ENCODE measurements at regions not wholly inside any gene's neighbourhood (a gene's known extent, or its start where the extent isn't known, plus 50 kb on each side); places are given as distances from the start of the nearest gene placed in this dataset.
A peak's percentile ranks its signal among the peaks of the same experiment; 100 is the strongest.

DNA sequence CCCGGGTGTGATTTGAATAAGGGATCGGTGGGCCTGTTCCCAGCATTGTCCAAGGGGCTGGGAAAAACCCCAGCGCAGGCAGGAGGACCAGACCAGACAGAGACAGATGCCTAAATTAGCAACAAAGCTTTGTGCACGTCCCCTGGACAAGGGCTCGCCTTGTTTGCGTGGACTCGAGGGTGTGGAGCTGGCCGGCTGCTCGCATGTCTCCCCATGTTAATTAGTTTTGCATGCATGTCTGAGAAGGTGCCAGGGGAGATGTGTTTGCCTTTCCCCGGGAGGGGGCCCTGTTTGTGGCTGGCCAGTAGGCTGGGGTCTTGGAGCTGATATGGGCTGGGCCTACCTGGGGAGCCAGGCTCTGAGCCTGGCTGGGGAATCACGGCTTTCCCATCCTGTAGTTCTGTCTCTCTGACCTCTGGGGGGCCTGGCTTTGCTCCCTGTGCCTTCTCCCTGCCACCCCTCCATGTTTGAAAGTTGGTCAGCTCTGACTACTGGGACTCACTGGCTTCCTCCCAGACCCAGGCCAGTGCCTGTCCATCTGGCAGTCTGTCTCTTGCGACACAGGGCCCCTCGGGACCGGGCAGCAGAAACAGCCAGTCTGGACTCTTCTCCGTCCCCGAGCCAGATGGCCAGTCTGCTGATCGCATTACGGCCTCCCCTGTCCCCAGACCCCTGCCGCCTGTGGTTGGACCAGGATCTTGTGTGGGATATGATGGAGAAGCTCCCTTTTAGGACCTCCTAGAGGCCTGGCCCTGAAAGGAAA is 55.4 kb upstream of the POLG start:
- TF ChIP-seq, protein P1, sequence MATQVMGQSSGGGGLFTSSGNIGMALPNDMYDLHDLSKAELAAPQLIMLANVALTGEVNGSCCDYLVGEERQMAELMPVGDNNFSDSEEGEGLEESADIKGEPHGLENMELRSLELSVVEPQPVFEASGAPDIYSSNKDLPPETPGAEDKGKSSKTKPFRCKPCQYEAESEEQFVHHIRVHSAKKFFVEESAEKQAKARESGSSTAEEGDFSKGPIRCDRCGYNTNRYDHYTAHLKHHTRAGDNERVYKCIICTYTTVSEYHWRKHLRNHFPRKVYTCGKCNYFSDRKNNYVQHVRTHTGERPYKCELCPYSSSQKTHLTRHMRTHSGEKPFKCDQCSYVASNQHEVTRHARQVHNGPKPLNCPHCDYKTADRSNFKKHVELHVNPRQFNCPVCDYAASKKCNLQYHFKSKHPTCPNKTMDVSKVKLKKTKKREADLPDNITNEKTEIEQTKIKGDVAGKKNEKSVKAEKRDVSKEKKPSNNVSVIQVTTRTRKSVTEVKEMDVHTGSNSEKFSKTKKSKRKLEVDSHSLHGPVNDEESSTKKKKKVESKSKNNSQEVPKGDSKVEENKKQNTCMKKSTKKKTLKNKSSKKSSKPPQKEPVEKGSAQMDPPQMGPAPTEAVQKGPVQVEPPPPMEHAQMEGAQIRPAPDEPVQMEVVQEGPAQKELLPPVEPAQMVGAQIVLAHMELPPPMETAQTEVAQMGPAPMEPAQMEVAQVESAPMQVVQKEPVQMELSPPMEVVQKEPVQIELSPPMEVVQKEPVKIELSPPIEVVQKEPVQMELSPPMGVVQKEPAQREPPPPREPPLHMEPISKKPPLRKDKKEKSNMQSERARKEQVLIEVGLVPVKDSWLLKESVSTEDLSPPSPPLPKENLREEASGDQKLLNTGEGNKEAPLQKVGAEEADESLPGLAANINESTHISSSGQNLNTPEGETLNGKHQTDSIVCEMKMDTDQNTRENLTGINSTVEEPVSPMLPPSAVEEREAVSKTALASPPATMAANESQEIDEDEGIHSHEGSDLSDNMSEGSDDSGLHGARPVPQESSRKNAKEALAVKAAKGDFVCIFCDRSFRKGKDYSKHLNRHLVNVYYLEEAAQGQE (IDR thresholded peaks at IDR 0.05; ENCODE audit: insufficient replicate concordance, low read depth) = no peak
- DNase-seq (ENCODE audit: low read depth in 1 of 2, low spot score in 1 of 2) = no peak
- H3K27me3 ChIP-seq (ENCODE audit: insufficient read depth, poor library complexity, severe bottlenecking) = no peaks in the 10 kb centered on the region
- H3K4me3 ChIP-seq (replicated peaks; ENCODE audit: insufficient read depth, low read length) = no peak overlapping the region
- no peak overlapping the region for H3K27ac ChIP-seq (replicated peaks)

DNA sequence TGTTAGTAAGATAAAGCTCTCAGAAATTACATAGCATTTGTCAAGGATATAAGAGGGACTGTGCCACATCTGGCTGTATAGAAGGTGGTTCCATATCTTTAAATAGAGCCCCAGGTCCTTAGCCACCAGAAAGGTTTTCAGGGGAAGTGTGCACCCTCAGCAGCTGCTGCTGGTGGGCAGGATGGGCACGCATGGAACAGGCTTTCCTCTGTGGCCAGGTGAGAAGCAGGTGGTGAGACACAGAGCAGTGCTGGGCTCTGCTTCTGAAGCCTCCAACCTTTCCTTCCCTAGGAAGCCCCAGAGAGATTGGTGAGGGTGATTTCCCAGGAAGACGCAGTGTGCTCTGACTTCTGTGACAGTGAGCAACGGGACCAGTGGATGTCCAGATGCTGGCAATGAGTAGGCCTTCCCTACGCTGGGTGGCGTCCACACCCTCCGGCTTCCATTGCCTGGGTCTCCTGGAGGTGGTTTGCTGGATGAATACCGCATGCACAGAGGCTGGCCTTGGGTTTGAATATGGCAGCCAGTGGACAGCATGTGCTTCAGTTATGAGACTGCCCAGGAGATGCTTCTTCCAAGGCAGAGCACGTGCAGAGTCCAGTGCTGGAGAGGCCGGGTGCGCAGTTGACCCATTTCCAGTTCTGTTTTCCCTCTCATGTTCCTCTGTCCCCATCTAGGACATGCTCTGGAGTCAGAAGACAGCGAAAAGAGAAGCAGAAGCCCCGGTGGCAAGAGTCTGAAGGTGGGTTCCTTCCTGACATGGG is 52.7 kb upstream of the POLG start:
- H3K27ac ChIP-seq (replicated peaks) = no peak overlapping the region
- no peak overlapping the region for H3K4me3 ChIP-seq (replicated peaks; ENCODE audit: insufficient read depth, low read length)
- TF ChIP-seq, protein P1 (IDR thresholded peaks at IDR 0.05; ENCODE audit: insufficient replicate concordance, low read depth) = no peak
- TF ChIP-seq SPI1 (IDR thresholded peaks at IDR 0.05; ENCODE audit: borderline replicate concordance, low read depth) = no peak
- no peak for TF ChIP-seq GABPA (IDR thresholded peaks at IDR 0.05; ENCODE audit: low read depth)
- TF ChIP-seq, protein P2, sequence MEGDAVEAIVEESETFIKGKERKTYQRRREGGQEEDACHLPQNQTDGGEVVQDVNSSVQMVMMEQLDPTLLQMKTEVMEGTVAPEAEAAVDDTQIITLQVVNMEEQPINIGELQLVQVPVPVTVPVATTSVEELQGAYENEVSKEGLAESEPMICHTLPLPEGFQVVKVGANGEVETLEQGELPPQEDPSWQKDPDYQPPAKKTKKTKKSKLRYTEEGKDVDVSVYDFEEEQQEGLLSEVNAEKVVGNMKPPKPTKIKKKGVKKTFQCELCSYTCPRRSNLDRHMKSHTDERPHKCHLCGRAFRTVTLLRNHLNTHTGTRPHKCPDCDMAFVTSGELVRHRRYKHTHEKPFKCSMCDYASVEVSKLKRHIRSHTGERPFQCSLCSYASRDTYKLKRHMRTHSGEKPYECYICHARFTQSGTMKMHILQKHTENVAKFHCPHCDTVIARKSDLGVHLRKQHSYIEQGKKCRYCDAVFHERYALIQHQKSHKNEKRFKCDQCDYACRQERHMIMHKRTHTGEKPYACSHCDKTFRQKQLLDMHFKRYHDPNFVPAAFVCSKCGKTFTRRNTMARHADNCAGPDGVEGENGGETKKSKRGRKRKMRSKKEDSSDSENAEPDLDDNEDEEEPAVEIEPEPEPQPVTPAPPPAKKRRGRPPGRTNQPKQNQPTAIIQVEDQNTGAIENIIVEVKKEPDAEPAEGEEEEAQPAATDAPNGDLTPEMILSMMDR (IDR thresholded peaks at IDR 0.05; ENCODE audit: insufficient read depth, low read length) = no peak
- no peak for TF ChIP-seq POLR2AphosphoS5 (IDR thresholded peaks at IDR 0.05; ENCODE audit: low read depth)
- DNase-seq (ENCODE audit: low read depth in 1 of 2, low spot score in 1 of 2) = no peak
- no peaks in the 10 kb centered on the region for H3K27me3 ChIP-seq (ENCODE audit: insufficient read depth, poor library complexity, severe bottlenecking)

DNA sequence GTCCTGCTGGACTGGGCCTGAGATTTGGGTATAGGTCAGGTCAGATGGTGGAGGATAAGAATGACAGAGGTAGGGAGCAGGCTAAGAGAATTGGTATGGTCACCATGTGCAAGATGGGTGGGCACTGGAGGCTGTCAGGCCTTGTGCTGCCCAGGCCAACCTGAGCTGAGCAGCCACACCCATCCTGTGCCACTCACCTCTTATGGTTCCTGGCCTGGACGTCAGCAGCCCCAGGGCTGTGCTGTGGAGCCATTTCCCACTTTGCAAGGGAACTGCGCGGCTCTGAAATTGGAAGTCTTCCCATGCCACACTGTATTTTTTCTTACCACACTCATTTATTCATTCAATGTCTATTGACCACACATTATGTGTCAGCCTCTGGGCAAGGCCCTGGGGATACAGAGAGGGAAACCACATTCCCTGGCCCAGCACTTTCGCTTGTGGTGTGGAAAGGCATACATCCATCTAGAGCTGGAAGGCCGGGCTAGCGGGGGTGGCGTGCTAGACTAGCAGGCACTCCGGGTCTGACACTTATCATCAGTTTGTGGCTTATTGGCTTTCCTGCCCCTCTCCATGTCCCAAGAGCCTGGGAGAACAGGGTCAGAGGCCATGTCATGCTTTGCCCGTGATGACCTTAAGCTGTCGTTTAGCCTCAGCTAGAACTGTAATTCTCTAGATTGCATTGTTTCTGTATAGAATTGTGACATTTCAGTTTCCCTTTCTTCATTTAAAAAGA is 51.1 kb upstream of the POLG start:
- no peak for TF ChIP-seq GABPA (IDR thresholded peaks at IDR 0.05; ENCODE audit: low read depth)
- TF ChIP-seq, protein P2 (IDR thresholded peaks at IDR 0.05; ENCODE audit: insufficient read depth, low read length) = no peak
- TF ChIP-seq, protein P1 (IDR thresholded peaks at IDR 0.05; ENCODE audit: insufficient replicate concordance, low read depth) = no peak
- no peak for TF ChIP-seq SPI1 (IDR thresholded peaks at IDR 0.05; ENCODE audit: borderline replicate concordance, low read depth)
- TF ChIP-seq POLR2AphosphoS5 (IDR thresholded peaks at IDR 0.05; ENCODE audit: low read depth) = no peak
- Histone ChIP-seq H3K27me3 (ENCODE audit: insufficient read depth, poor library complexity, severe bottlenecking) (no peaks in the 10 kb centered on the region), H3K27ac (replicated peaks) (0 out of 2 replicates have a peak overlapping the region, but pooled peaks have one; percentile 1), H3K4me3 (replicated peaks; ENCODE audit: insufficient read depth, low read length) (no peak overlapping the region)
- peak; percentile 47 to 81 for DNase-seq (ENCODE audit: low read depth in 1 of 2, low spot score in 1 of 2)

All from HL-60 (cell line).